Astrocyte of the spinal cord (primary cell): ENCODE measurements at regions not wholly inside any gene's neighbourhood (a gene's known extent, or its start where the extent isn't known, plus 50 kb on each side); places are given as distances from the start of the nearest gene placed in this dataset.

ENCODE experiments used
- DNase-seq: peaks from one replicate; pipeline ENCODE4 v3.0.0; 2011; ENCODE audit warnings: low read depth, low spot score
- H3K4me3 ChIP-seq: 2 replicates; pipeline ENCODE4 v1.5.1; 2011; ENCODE audit warnings: low read depth, mild to moderate bottlenecking, low read length, moderate library complexity
- in situ Hi-C: cut with HindIII; loops from 2 replicates; pipeline ENCODE4 v1.10.0; 2017; ENCODE audit warnings: low sequenced_read_pairs
- TF ChIP-seq, protein P1 (sequence below): IDR thresholded peaks from 2 replicates; pipeline ENCODE4 v1.5.1; 2012; ENCODE audit warnings: low read depth, mild to moderate bottlenecking, low read length, inconsistent platforms

DNA sequence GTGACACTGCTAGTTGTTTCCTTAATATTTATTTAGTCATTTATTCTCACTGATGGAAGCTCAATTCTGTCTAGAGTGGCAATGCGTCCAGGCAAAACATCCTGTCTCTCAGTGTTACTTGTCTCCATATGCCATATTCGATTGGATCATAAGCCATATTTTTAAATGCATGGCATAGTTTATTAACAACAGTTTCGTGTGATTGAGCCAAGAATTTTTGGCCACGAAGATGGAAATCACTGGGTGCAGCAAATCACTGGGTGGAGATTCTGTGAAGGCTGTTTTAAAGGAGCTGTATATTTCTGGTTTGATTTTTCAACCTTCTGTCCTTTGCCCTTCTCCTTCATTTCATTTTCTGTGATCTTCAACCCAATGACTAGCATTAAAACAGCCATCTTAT, 205.2 kb downstream of the JRKL start:
- TF ChIP-seq, protein P1, sequence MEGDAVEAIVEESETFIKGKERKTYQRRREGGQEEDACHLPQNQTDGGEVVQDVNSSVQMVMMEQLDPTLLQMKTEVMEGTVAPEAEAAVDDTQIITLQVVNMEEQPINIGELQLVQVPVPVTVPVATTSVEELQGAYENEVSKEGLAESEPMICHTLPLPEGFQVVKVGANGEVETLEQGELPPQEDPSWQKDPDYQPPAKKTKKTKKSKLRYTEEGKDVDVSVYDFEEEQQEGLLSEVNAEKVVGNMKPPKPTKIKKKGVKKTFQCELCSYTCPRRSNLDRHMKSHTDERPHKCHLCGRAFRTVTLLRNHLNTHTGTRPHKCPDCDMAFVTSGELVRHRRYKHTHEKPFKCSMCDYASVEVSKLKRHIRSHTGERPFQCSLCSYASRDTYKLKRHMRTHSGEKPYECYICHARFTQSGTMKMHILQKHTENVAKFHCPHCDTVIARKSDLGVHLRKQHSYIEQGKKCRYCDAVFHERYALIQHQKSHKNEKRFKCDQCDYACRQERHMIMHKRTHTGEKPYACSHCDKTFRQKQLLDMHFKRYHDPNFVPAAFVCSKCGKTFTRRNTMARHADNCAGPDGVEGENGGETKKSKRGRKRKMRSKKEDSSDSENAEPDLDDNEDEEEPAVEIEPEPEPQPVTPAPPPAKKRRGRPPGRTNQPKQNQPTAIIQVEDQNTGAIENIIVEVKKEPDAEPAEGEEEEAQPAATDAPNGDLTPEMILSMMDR = no peak
- no peak overlapping the region for H3K4me3 ChIP-seq
- DNase-seq = no peak
- in situ Hi-C loops = no loop called here

DNA sequence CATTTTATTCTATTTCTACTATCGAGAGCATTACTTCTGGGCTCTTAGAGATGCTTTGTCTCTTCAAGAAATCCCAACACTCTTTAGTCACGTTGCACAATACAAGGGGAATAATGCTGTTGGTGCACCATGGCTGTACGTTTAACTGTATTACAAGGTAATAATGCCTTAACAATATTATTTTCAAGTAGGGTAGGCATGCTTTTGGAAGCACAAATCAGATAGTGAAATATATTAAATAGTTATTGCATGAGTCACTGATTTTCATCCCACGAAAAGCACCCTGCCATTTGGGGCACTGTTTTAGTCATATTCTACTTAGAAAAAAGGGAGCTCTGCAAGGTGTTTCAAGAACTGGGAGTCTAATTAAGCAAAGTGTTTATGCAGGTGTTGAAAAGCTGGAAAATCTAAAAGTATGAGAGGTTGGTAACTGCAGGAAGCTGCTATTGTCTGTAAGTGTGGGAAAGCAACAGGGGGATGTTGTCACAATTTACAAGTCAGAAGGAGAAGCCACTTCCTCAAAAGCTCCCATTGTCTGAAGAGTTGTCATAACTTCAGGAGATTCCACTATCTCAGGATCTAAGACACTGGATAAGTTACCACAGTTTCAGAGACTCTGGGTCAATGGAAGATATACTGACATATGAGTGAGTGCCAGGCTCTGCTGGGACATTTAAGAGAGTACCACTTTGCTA, 218.2 kb downstream of the JRKL start:
- no peak overlapping the region for H3K4me3 ChIP-seq
- DNase-seq = no peak
- in situ Hi-C loops = no loop called here
- TF ChIP-seq, protein P1 = no peak

GRCh38 chr11:96614101-96614500, 224.3 kb downstream of the JRKL start:
- no peak for DNase-seq
- H3K4me3 ChIP-seq = no peak overlapping the region
- TF ChIP-seq, protein P1 = no peak
- in situ Hi-C loops = no loop called here

DNA sequence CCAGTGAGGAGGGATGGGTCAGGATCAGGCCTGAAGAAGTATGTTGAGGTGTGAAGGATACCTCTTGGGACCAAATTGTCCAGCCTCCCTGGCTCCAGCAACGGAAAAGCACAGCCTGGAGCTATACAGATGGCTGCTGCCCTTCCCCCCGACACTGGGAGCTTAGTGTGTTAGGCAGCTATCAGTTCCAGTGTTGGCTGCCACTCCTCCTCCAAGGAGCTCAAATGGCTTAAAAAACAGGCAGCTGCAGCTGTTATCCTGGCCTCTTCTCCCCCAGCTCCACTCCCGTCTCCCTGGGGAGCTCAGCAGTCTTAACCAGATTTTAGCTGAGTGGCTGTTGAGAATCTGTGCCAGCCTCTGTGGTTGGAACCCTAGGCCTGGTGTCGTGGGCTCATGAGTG, 225.0 kb downstream of the JRKL start:
- in situ Hi-C loops = no loop called here

GRCh38 chr11:96620464-96621044, 230.7 kb downstream of the JRKL start:
- TF ChIP-seq, protein P1 = no peak
- in situ Hi-C loops = no loop called here
- no peak overlapping the region for H3K4me3 ChIP-seq
- no peak for DNase-seq

More for the DNA sequence above, 225.0 kb downstream of the JRKL start:
- TF ChIP-seq, protein P1 = no peak
- H3K4me3 ChIP-seq = no peak overlapping the region
- DNase-seq = no peak

- no peak for DNase-seq
- in situ Hi-C loops = no loop called here
- TF ChIP-seq, protein P1 = no peak
These were observed 231.3 kb downstream of the JRKL start for GRCh38 chr11:96621161-96621560.

More at GRCh38 chr11:96621161-96621560, 231.3 kb downstream of the JRKL start:
- no peak overlapping the region for H3K4me3 ChIP-seq
